GM21390 (cell line): ENCODE measurements at regions not wholly inside any gene's neighbourhood (a gene's known extent, or its start where the extent isn't known, plus 50 kb on each side); places are given as distances from the start of the nearest gene placed in this dataset.
A peak's percentile ranks its signal among the peaks of the same experiment; 100 is the strongest.
"Not testable (repeated sequence)": the region's sequence is repeated elsewhere in the genome, so short reads cannot be mapped to it uniquely, and the experiment has no call there.

Experiments
- ATAC-seq: cut with Tn5 transposase; IDR thresholded peaks from one replicate; pipeline ENCODE4 v1.9.1; 2021; ENCODE audit not compliant: unreplicated experiment

DNA sequence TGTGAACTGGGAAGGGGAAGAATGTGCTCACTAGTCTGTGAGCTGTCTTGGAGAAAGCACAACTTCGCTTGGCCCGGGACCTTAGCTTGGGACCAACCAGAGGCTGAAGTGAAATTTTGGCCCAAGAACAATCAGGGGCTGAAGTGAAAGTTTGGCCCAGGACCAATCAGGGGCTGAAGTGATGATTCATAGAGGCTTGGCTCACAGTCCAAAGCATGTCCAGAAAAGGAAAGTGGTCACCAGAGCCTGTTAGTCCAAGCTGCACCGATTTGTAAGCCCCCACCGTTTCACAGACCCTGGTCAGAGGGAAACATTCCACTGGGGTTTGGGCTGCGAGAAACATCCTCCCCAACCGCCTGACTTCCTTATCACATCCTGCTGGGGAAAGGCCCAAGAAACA lies 763.3 kb downstream of the SPATA31A7 start:
- not testable (repeated sequence) for ATAC-seq

DNA sequence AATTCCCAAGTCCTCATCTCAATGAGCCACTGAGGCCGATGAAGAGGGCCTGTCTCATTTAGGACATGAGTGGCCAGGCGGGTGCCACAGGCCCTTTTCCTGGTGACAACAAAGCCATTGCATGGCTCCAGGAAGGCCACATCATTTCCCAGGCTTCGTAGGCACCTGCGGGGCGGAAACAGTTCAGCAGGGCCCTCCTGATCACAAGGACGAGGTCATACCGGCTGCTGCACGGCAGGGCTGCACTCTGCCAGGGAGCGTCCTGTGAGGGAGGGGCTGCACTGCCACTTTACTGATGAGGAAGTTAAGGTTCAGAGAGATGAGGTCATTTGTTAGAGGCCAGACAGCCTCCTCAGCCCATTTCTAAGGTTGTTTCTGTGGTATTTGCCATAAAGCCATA lies 781.8 kb downstream of the SPATA31A7 start:
- ATAC-seq: not testable (repeated sequence)

- not testable (repeated sequence) for ATAC-seq
Measured at GRCh38 chr9:61974501-61974900, 784.7 kb downstream of the SPATA31A7 start.

GRCh38 chr9:61976318-61976717 lies 786.5 kb downstream of the SPATA31A7 start:
- ATAC-seq: not testable (repeated sequence)

DNA sequence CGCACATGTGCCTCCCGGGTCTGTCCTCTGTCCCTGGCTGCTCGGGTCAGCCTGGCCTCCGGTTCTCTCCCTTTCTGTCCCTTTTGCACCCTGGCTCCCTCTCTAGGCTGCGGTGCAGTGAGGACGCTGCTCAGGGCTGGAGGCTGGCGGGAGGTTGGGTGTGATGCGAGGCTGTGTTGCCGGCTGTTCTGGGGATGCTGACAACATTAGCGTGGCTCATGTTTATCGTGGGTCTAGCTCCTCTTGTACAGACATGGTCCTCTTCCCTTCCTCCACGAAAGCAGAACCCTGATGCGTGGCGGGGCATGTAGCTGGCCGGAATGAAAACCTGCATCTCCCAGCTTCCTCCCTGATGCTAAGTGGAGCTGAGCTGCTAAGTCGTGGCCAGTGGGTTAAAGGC lies 792.9 kb downstream of the SPATA31A7 start:
- not testable (repeated sequence) for ATAC-seq

- ATAC-seq: not testable (repeated sequence)
Measured at GRCh38 chr9:61983441-61983840, 793.6 kb downstream of the SPATA31A7 start.

DNA sequence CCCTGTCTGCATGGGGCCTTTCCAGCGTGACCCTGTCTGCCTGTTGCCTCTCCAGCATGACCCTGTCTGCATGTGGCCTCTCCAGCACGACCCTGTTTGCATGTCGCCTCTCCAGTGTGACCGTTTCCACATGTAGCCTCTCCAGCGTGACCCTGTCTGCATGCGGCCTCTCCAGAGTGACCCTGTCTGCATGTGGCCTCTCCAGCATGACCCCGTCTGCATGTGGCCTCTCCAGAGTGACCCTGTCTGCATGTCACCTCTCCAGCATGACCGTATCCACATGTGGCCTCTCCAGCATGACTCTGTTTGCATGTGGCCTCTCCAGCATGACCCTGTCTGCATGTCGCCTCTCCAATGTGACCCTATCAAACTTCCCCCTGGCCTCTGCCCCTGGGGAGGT lies 794.1 kb downstream of the SPATA31A7 start:
- ATAC-seq: not testable (repeated sequence)

GRCh38 chr9:61984513-61984912 lies 794.7 kb downstream of the SPATA31A7 start:
- ATAC-seq: not testable (repeated sequence)

DNA sequence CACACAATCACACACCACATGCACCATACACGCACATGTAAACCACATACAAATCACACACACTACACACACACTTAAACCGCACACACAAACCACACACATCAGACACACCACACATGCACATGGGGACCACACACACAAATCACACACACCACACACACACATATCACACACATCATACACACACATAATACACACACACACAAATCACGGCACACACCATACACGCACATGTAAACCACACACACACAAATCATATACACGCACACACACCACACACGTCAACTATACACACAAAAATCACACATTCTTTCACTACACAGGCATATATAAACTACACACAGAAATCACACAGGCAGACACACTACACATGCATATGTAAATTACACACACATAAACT lies 802.3 kb downstream of the SPATA31A7 start:
- not testable (repeated sequence) for ATAC-seq

DNA sequence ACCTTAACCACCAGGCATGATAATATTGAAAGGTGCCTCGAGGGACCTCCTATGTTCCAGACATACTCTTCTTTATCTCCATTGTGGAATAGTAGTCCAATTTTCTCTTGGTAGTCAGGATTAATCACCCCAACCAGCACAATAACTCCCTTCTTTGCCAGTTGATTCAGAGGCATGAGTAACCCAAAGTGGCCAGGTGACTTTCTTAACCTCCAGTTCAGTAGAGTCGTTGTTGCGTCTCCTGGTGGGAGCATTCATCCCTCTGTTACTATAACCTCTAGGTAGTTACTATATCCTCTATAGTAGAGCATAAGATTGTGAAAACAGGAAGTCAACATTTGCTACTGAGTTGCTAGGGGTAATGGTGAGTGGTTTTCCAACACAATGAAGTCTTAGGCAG lies 842.6 kb downstream of the SPATA31A7 start:
- not testable (repeated sequence) for ATAC-seq

GRCh38 chr9:62038260-62038659 lies 848.4 kb downstream of the SPATA31A7 start:
- not testable (repeated sequence) for ATAC-seq

- not testable (repeated sequence) for ATAC-seq
Measured at GRCh38 chr9:62058155-62058554, 868.3 kb downstream of the SPATA31A7 start.

DNA sequence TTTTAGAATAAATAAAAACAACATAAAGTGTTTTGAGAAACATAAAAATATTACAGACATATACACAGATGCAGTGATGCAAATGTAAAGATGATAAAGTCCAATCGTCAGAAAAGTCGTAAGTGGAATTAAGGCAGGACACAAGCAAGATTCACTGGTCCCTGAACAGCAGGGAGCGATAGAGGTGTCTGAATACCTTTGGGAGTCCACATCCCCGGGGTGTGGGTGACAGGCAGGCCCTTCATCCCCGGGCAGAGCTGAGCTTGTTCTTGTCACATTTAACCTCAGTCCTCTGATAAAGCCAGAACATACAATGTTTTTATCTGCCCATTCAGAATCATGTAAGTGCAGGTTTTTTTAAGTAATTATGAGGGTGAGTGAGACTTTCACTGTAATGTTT lies 881.2 kb downstream of the SPATA31A7 start:
- not testable (repeated sequence) for ATAC-seq

GRCh38 chr9:62073401-62073800 lies 883.6 kb downstream of the SPATA31A7 start:
- ATAC-seq: not testable (repeated sequence)

DNA sequence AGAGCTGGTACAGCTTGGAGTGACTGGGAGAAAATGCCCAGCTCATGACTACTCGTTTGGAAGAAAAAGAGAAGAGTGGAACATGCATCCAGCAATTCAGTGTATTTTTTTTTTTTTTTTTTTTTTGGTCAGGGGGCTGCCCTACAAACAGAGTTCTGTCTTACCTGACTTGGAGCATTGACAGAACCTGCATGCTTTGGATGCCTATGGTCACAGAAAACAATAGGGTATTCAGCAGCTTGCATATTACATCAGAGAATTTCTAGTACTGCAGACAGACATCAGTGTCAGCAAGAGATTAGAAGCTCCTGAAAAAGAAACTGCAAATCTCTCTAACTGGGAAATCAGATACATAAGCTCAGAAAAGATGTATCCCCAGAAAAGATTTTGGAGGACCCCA lies 894.4 kb downstream of the SPATA31A7 start:
- not testable (repeated sequence) for ATAC-seq

DNA sequence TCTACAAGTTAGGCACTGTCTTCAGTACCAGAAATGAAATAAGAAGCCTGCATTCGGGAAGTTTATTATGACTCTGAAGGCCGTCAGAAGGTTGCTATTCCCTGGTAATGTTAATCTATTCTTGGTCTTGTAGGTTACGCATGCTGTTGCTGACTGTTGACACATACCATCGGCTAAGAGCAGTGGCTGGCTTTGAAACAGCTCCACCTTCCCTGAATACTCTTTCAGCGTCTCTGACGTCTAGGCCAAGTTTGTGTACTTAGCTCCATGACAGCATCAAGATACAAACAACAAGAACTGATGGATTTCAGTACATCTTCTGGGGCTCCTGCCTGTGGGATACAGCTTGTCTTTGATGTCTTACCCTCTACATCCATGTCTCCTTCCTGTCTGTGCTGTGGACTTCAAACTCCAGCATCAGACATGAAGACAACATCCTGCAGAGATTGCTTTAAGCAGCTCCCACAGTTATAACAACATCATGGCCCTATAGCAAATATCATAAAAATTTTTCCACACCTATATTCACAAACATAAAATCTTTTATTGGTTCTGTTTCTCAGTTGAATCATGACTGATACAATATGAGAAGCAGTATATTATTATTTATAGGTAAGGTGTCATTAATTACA lies 906.0 kb downstream of the SPATA31A7 start:
- ATAC-seq: not testable (repeated sequence)

GRCh38 chr9:62110486-62110885 lies 920.6 kb downstream of the SPATA31A7 start:
- peak; percentile 88 for ATAC-seq

GRCh38 chr9:62116951-62117640 lies 927.3 kb downstream of the SPATA31A7 start:
- not testable (repeated sequence) for ATAC-seq

DNA sequence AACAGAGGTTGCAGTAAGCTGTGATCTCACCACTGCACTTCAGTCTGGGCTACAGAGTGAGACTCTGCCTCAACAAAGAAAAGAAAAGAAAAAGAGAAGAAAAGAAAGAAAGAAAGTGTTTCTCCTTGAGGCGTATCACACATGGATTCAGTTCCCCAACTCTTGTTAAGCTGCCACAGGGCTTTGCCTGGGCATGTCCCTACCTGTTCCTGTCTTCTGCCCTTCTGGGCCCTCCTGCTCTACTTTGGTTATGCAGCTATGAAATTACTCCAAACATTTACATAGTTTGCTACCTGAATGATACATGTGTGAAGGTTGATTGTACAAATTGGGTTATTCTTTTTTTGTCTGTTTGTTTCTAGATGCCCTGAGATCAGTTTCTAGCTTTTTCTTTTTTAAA lies 929.8 kb downstream of the SPATA31A7 start:
- ATAC-seq: not testable (repeated sequence)

GRCh38 chr9:62125631-62126611 lies 936.1 kb downstream of the SPATA31A7 start:
- ATAC-seq: not testable (repeated sequence)

- not testable (repeated sequence) for ATAC-seq
Measured at GRCh38 chr9:62135022-62135421, 945.2 kb downstream of the SPATA31A7 start.
